DOHH2 (cell line): ENCODE measurements at regions not wholly inside any gene's neighbourhood (a gene's known extent, or its start where the extent isn't known, plus 50 kb on each side); places are given as distances from the start of the nearest gene placed in this dataset.

Experiments used
- EZH2phosphoT487 ChIP-seq: fragments of 200-600 bp; sonication (generic); IDR thresholded peaks from 2 replicates; pipeline ENCODE4 v1.6.1; 2017; ENCODE audit warnings: borderline replicate concordance, mild to moderate bottlenecking, antibody characterized with exemption, low read length, moderate library complexity, mixed read lengths
- TF ChIP-seq, protein P1 (sequence below): fragments of 200-600 bp; sonication (generic); IDR thresholded peaks from one replicate; pipeline ENCODE4 v1.5.1; 2014; ENCODE audit warnings: antibody characterized with exemption, mild to moderate bottlenecking, low read depth, low read length; ENCODE audit not compliant: poor library complexity, severe bottlenecking

DNA sequence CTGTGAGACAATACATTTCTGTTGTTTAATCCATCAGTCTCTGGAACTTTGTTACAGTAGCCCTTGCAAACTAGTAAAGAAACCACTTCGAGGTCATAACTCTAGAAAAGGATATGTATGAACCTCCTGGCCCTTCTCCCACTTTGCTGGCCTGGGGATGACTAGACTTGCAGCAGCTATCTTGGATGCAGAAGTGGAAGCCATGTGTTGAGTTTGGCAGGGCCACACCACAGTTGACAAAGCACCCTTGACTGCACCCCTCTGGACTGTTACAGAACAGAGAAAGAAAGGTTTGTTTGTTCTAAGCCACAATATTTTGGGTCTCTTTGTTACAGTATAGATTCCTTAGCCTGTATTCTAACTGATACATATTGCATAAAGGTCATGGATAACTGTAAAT is 183.2 kb upstream of the TAS2R1 start:
- TF ChIP-seq, protein P1, sequence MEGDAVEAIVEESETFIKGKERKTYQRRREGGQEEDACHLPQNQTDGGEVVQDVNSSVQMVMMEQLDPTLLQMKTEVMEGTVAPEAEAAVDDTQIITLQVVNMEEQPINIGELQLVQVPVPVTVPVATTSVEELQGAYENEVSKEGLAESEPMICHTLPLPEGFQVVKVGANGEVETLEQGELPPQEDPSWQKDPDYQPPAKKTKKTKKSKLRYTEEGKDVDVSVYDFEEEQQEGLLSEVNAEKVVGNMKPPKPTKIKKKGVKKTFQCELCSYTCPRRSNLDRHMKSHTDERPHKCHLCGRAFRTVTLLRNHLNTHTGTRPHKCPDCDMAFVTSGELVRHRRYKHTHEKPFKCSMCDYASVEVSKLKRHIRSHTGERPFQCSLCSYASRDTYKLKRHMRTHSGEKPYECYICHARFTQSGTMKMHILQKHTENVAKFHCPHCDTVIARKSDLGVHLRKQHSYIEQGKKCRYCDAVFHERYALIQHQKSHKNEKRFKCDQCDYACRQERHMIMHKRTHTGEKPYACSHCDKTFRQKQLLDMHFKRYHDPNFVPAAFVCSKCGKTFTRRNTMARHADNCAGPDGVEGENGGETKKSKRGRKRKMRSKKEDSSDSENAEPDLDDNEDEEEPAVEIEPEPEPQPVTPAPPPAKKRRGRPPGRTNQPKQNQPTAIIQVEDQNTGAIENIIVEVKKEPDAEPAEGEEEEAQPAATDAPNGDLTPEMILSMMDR, result no peak
- no peak for TF ChIP-seq EZH2phosphoT487
